ENCODE measurements at regions not wholly inside any gene's neighbourhood (a gene's known extent, or its start where the extent isn't known, plus 50 kb on each side); places are given as distances from the start of the nearest gene placed in this dataset.

GRCh38 chr3:127495821-127496655, 94.5 kb downstream of the TPRA1 start:
- CTCF ChIA-PET: no interaction called here
- no TSS peak for BruUV-seq (replicated peaks)

GRCh38 chr3:127493924-127494646, 96.4 kb downstream of the TPRA1 start:
- no peak for DNase-seq
- Histone ChIP-seq H3K27me3 (ENCODE audit: insufficient read depth, low read depth) (peaks cover 20% of the 10 kb centered on the region), H3K9me3 (ENCODE audit: insufficient read depth, low read depth) (no peaks in the 10 kb centered on the region), H3K4me1 (replicated peaks; ENCODE audit: insufficient read depth) (no peaks in the 10 kb centered on the region), H2AFZ (no peak overlapping the region), H4K20me1 (ENCODE audit: insufficient read depth) (no peaks in the 10 kb centered on the region), H3K4me2 (no peak overlapping the region), H3K27ac (no peak overlapping the region), H3K36me3 (ENCODE audit: low read depth) (no peaks in the 10 kb centered on the region), H3K4me3 (no peak overlapping the region), H3F3A (ENCODE audit: insufficient read depth, low read depth) (no peaks in the 10 kb centered on the region), H3K9me2 (ENCODE audit: insufficient read depth) (no peaks in the 10 kb centered on the region), H3K79me2 (ENCODE audit: low read depth) (no peaks in the 10 kb centered on the region)
- POLR2A ChIA-PET (ENCODE audit: unreplicated experiment): no interaction called here
- CTCF ChIA-PET: no interaction called here
- intact Hi-C loops (cut with micrococcal nuclease; ENCODE audit: unreplicated experiment): no loop called here
- TF ChIP-seq CTCF (conservative IDR thresholded peaks at IDR 0.05): no peak
- TF ChIP-seq EZH2 (IDR thresholded peaks at IDR 0.05; ENCODE audit: low read depth): no peak
- no TSS peak for BruUV-seq (replicated peaks)

More at GRCh38 chr3:127495821-127496655, 94.5 kb downstream of the TPRA1 start:
- H3K4me1 ChIP-seq (replicated peaks; ENCODE audit: insufficient read depth): no peaks in the 10 kb centered on the region
- no peak overlapping the region for H3K4me2 ChIP-seq
- H3K9me3 ChIP-seq (ENCODE audit: insufficient read depth, low read depth): no peaks in the 10 kb centered on the region
- POLR2A ChIA-PET (ENCODE audit: unreplicated experiment): no interaction called here
- no peaks in the 10 kb centered on the region for H3F3A ChIP-seq (ENCODE audit: insufficient read depth, low read depth)
- no peaks in the 10 kb centered on the region for H3K36me3 ChIP-seq (ENCODE audit: low read depth)
- peaks cover 28% of the 10 kb centered on the region for H3K27me3 ChIP-seq (ENCODE audit: insufficient read depth, low read depth)
- H3K9me2 ChIP-seq (ENCODE audit: insufficient read depth): no peaks in the 10 kb centered on the region
- no peaks in the 10 kb centered on the region for H3K79me2 ChIP-seq (ENCODE audit: low read depth)
- no peak overlapping the region for H3K4me3 ChIP-seq
- no peak overlapping the region for H3K27ac ChIP-seq
- H4K20me1 ChIP-seq (ENCODE audit: insufficient read depth): no peaks in the 10 kb centered on the region
- intact Hi-C loops (cut with micrococcal nuclease; ENCODE audit: unreplicated experiment): no loop called here
- H2AFZ ChIP-seq: no peak overlapping the region
- no peak for DNase-seq
- TF ChIP-seq EZH2 (IDR thresholded peaks at IDR 0.05; ENCODE audit: low read depth) (no peak), CTCF (conservative IDR thresholded peaks at IDR 0.05) (no peak)

- ChIA-PET POLR2A (ENCODE audit: unreplicated experiment) (interaction anchor here (0.6 kb wide), 1 partner anchor 215 kb away, joined by 3 read pairs; no protein-coding TSS in a partner anchor), CTCF (no interaction called here)
- H3K36me3 ChIP-seq (ENCODE audit: low read depth): no peaks in the 10 kb centered on the region
- H3K27me3 ChIP-seq (ENCODE audit: insufficient read depth, low read depth): peaks cover 25% of the 10 kb centered on the region; the same call in 1 of the 2 replicates
- BruUV-seq (replicated peaks): no TSS peak
- H3K4me3 ChIP-seq: no peak overlapping the region
- H2AFZ ChIP-seq: no peak overlapping the region
- no peak for TF ChIP-seq EZH2 (IDR thresholded peaks at IDR 0.05; ENCODE audit: low read depth)
- TF ChIP-seq CTCF (conservative IDR thresholded peaks at IDR 0.05): no peak
- no peak overlapping the region for H3K27ac ChIP-seq
- no peaks in the 10 kb centered on the region for H3K4me1 ChIP-seq (replicated peaks; ENCODE audit: insufficient read depth)
- no peaks in the 10 kb centered on the region for H3K79me2 ChIP-seq (ENCODE audit: low read depth)
- intact Hi-C loops (cut with micrococcal nuclease; ENCODE audit: unreplicated experiment): no loop called here
- H3K9me3 ChIP-seq (ENCODE audit: insufficient read depth, low read depth): no peaks in the 10 kb centered on the region
- H4K20me1 ChIP-seq (ENCODE audit: insufficient read depth): no peaks in the 10 kb centered on the region
- no peak for DNase-seq
- no peaks in the 10 kb centered on the region for H3K9me2 ChIP-seq (ENCODE audit: insufficient read depth)
- H3K4me2 ChIP-seq: no peak overlapping the region
- no peaks in the 10 kb centered on the region for H3F3A ChIP-seq (ENCODE audit: insufficient read depth, low read depth)
Measured at GRCh38 chr3:127492426-127492825, 98.1 kb downstream of the TPRA1 start.
